ENCODE measurements at regions not wholly inside any gene's neighbourhood (a gene's known extent, or its start where the extent isn't known, plus 50 kb on each side); places are given as distances from the start of the nearest gene placed in this dataset.

GRCh38 chr22:47409539-47410275 lies 647.3 kb downstream of the TBC1D22A start:
- TF ChIP-seq CTCF (conservative IDR thresholded peaks at IDR 0.05; ENCODE audit: low read depth in 2 of 2) (no peak), POLR2AphosphoS5 (IDR thresholded peaks at IDR 0.05; ENCODE audit: low read depth) (no peak), EZH2 (IDR thresholded peaks at IDR 0.05; ENCODE audit: low read depth, unreplicated experiment) (no peak), JUNB (IDR thresholded peaks at IDR 0.05; ENCODE audit: unreplicated experiment) (no peak), EZH2phosphoT487 (IDR thresholded peaks at IDR 0.05; ENCODE audit: unreplicated experiment) (no peak), CREB1 (CRISPR knock-in tag; IDR thresholded peaks at IDR 0.05; ENCODE audit: low read depth) (no peak), NANOG (IDR thresholded peaks at IDR 0.05; ENCODE audit: borderline replicate concordance) (no peak), STAT1 (IDR thresholded peaks at IDR 0.05; ENCODE audit: unreplicated experiment) (no peak)
- TF ChIP-seq, protein P1, sequence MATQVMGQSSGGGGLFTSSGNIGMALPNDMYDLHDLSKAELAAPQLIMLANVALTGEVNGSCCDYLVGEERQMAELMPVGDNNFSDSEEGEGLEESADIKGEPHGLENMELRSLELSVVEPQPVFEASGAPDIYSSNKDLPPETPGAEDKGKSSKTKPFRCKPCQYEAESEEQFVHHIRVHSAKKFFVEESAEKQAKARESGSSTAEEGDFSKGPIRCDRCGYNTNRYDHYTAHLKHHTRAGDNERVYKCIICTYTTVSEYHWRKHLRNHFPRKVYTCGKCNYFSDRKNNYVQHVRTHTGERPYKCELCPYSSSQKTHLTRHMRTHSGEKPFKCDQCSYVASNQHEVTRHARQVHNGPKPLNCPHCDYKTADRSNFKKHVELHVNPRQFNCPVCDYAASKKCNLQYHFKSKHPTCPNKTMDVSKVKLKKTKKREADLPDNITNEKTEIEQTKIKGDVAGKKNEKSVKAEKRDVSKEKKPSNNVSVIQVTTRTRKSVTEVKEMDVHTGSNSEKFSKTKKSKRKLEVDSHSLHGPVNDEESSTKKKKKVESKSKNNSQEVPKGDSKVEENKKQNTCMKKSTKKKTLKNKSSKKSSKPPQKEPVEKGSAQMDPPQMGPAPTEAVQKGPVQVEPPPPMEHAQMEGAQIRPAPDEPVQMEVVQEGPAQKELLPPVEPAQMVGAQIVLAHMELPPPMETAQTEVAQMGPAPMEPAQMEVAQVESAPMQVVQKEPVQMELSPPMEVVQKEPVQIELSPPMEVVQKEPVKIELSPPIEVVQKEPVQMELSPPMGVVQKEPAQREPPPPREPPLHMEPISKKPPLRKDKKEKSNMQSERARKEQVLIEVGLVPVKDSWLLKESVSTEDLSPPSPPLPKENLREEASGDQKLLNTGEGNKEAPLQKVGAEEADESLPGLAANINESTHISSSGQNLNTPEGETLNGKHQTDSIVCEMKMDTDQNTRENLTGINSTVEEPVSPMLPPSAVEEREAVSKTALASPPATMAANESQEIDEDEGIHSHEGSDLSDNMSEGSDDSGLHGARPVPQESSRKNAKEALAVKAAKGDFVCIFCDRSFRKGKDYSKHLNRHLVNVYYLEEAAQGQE (IDR thresholded peaks at IDR 0.05; ENCODE audit: unreplicated experiment), result no peak

Measured in GM23338 (cell line).